HG02588 (cell line): ENCODE measurements at regions not wholly inside any gene's neighbourhood (a gene's known extent, or its start where the extent isn't known, plus 50 kb on each side); places are given as distances from the start of the nearest gene placed in this dataset.
A peak's percentile ranks its signal among the peaks of the same experiment; 100 is the strongest.
"Not testable (repeated sequence)": the region's sequence is repeated elsewhere in the genome, so short reads cannot be mapped to it uniquely, and the experiment has no call there.

Experiments
- ATAC-seq: cut with Tn5 transposase; IDR thresholded peaks from one replicate; pipeline ENCODE4 v1.9.1; 2021; ENCODE audit warnings: mild to moderate bottlenecking, moderate library complexity; ENCODE audit not compliant: unreplicated experiment

- ATAC-seq, result no peak
Observed at GRCh38 chr18:22691946-22692710, 241.0 kb upstream of the RBBP8 start.

GRCh38 chr18:22694954-22695353 is 238.2 kb upstream of the RBBP8 start:
- ATAC-seq, result no peak

GRCh38 chr18:22695674-22696073 is 237.5 kb upstream of the RBBP8 start:
- ATAC-seq, result no peak

GRCh38 chr18:22697561-22697960 is 235.6 kb upstream of the RBBP8 start:
- ATAC-seq, result no peak

GRCh38 chr18:22698711-22699110 is 234.4 kb upstream of the RBBP8 start:
- ATAC-seq, result no peak

GRCh38 chr18:22699629-22700028 is 233.5 kb upstream of the RBBP8 start:
- no peak for ATAC-seq

- ATAC-seq, result no peak
Observed at GRCh38 chr18:22700920-22701319, 232.2 kb upstream of the RBBP8 start.

GRCh38 chr18:22701326-22701725 is 231.8 kb upstream of the RBBP8 start:
- no peak for ATAC-seq

- ATAC-seq, result no peak
Observed at GRCh38 chr18:22701795-22702194, 231.3 kb upstream of the RBBP8 start.

GRCh38 chr18:22702806-22703205 is 230.3 kb upstream of the RBBP8 start:
- no peak for ATAC-seq

GRCh38 chr18:22703883-22704585 is 229.1 kb upstream of the RBBP8 start:
- peak; percentile 51 for ATAC-seq

- no peak for ATAC-seq
Observed at GRCh38 chr18:22704586-22704918, 228.6 kb upstream of the RBBP8 start.

- ATAC-seq, result no peak
Observed at GRCh38 chr18:22705328-22705727, 227.8 kb upstream of the RBBP8 start.

GRCh38 chr18:22706025-22706424 is 227.1 kb upstream of the RBBP8 start:
- ATAC-seq, result not testable (repeated sequence)

GRCh38 chr18:22709288-22710060 is 223.7 kb upstream of the RBBP8 start:
- no peak for ATAC-seq

GRCh38 chr18:22710673-22711191 is 222.4 kb upstream of the RBBP8 start:
- ATAC-seq, result no peak

GRCh38 chr18:22711192-22711685 is 221.9 kb upstream of the RBBP8 start:
- ATAC-seq, result no peak

GRCh38 chr18:22713511-22713910 is 219.6 kb upstream of the RBBP8 start:
- no peak for ATAC-seq

- not testable (repeated sequence) for ATAC-seq
Observed at GRCh38 chr18:22717536-22717935, 215.6 kb upstream of the RBBP8 start.

- ATAC-seq, result no peak
Observed at GRCh38 chr18:22723221-22723620, 209.9 kb upstream of the RBBP8 start.

- ATAC-seq, result no peak
Observed at GRCh38 chr18:22723773-22724172, 209.4 kb upstream of the RBBP8 start.
